H1 (cell line): ENCODE measurements at regions not wholly inside any gene's neighbourhood (a gene's known extent, or its start where the extent isn't known, plus 50 kb on each side); places are given as distances from the start of the nearest gene placed in this dataset.

Experiments used
- ATF3 ChIP-seq: IDR thresholded peaks from 2 replicates; pipeline ENCODE4 v1.6.1; 2011; ENCODE audit warnings: low read depth, mild to moderate bottlenecking, low read length; ENCODE audit not compliant: insufficient read depth
- JUN ChIP-seq: IDR thresholded peaks from 2 replicates; pipeline ENCODE4 v1.6.1; 2011; ENCODE audit warnings: low read depth, mild to moderate bottlenecking, improper control_type of control experiment, low read length
- POU5F1 ChIP-seq: IDR thresholded peaks from 2 replicates; pipeline ENCODE4 v1.6.1; 2011; ENCODE audit warnings: low read depth, mild to moderate bottlenecking, low read length, moderate library complexity

DNA sequence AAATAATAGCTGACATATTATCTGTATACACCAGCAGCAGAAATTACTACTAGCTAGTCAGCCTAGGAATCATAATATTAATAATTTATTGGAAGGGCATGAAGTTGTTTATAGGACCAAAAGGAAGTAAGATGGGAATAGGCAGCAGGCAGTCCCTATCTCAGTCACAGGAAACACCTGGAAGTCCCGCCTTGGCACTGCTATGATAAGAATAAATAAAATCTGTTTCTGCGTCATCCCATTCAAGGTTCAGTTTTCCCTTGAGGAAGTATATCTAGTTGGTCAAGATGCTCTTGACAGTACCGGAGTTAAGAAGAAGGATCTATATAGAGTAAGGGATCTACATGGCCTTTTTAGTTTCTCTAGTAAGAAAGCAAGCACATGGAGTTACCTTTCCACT, 830.8 kb downstream of the DIAPH3 start (continued):
- no peak for TF ChIP-seq POU5F1
- no peak for TF ChIP-seq JUN
- no peak for TF ChIP-seq ATF3
- TF ChIP-seq, all 59 proteins: peak for 0
